DMS153 treated with DMSO at 0.1 percent for 48 hours (cell line): ENCODE measurements at regions not wholly inside any gene's neighbourhood (a gene's known extent, or its start where the extent isn't known, plus 50 kb on each side); places are given as distances from the start of the nearest gene placed in this dataset.
"Not testable (repeated sequence)": the region's sequence is repeated elsewhere in the genome, so short reads cannot be mapped to it uniquely, and the experiment has no call there.

Source experiments
- DNase-seq: peaks from one replicate; lab custom pipeline; 2025; ENCODE audit not compliant: unreplicated experiment; lab: John Stamatoyannopoulos, UW

- DNase-seq = not testable (repeated sequence)
Measured at GRCh38 chr2:10198482-10198881, 75.9 kb downstream of the RRM2 start.

DNA sequence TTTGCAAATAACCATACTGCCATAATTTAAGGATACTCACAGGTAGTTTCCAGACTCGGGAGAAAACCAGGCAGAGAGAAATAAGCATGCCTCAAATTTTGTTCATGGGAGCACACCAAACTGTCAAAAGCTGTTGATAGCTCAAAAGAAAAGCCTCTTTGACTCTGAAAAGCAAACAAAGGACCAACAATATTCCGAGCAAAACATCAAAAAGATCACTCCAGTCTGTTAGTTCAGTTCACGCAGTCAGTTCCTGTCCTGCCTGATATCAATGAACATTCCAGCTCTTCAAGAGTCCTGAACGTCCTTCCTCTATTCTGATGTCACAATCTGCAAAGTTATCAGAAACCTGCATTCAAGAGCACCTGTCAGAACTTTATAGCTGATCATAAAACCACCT lies 78.7 kb downstream of the RRM2 start:
- no peak for DNase-seq

DNA sequence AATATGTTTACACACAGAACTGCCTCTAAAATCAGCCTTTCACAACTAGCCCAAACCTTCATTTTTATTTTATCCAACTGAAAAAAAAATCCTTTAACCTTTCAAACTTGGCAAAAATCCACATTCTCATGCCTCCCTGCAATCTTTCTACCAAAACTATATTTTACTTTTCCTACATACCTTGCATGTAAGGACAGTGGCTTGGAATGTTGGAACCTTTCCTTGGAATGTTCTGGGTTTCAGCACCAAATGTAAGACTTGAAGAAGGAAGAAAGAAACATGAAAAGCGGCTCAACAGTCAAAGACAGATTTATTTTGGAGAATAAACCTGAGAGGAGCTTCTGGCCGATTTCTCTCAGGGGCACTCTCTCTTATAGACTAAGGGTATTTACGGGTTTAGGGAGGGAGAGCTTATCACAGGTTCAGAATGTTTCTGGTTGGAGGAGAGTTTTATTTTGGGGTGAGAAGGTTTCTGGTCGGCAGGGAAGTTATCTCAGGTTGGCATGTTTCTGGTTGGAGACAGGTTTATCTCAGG lies 79.7 kb downstream of the RRM2 start:
- no peak for DNase-seq

- DNase-seq = no peak
Measured at GRCh38 chr2:10204326-10205161, 82.0 kb downstream of the RRM2 start.

DNA sequence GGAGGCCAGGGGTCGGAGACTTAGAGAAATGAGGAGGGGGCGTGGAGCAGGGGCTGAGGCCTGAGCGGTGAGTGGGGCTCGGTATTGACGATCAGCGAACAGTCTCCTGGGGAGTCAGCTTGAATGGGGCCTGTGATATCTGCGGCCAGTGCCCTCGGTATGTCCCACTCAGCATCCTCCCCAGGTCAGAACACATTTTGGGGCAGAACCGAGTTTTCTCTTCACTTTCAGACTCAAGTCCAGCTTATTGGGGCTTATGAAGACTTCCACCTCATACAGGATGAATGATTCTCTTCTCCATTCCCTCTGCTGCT lies 82.6 kb downstream of the RRM2 start:
- DNase-seq = no peak

DNA sequence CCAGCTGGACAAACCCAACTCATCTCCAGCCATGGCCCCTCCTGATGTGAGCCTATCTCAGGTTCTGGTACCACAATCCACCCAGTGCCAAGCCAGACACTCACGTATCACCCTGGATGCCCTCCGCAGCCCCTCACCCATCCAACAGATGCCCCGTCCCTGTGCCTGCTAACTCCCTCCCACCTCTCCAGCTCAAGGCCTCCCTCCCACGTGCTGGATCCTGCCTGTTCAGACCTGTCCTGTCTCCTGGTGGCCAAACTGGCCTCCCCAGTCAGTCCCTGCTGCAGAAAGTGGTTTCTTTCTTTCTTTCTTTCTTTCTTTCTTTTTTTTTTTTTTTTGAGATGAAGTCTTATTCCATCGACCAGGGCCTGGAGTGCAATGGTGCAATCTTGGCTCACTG lies 86.2 kb downstream of the RRM2 start:
- no peak for DNase-seq

DNA sequence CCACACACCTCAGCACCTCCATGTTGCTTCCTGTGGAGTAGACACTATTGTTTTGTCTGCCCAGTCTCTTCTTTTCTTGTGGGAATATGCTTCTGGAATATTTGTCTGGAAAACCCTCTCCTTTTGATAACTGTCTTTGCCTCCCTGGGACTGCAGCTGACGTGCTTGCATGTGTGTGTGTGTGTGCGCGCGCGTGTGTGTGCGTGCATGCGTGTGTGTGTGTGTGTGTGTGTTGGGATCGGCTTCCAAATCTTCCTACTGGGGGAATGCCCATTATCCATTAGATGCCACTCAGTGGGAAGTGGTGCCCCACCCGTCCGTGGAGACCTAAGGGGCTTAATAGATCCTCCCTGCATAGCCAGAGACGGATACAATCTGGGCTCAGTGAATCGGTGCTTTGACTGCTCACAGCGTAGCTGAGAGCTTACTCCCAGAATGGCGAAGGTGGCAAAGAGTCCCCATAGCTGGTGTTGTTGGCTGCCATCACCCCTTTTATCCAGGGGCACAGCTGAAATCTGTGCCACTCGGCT lies 86.9 kb downstream of the RRM2 start:
- DNase-seq = no peak

GRCh38 chr2:10210336-10210735 lies 87.8 kb downstream of the RRM2 start:
- no peak for DNase-seq

GRCh38 chr2:10211844-10212422 lies 89.4 kb downstream of the RRM2 start:
- DNase-seq = no peak

GRCh38 chr2:10212827-10213226 lies 89.9 kb upstream of the HPCAL1 start:
- no peak for DNase-seq

DNA sequence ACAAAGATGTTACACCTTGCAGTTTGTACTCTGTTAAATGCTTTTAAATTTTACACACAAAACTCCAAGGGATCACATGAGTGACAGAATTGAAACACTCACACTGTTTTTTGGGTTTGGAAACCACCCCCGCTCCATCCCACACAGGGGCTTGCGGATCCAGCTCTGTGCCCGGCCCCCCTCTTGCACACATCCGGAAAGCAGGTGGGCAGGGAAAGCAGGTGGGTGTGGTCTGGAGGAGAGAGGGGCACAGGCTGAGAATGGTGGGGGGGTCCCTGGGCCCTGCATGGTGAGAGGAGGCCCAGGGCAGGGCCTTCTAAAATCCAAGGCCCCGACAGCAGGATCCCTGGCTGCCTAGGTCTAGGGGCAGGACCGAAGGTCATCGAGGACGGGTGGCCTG lies 88.5 kb upstream of the HPCAL1 start:
- no peak for DNase-seq

- DNase-seq = no peak
Measured at GRCh38 chr2:10215393-10215935, 87.2 kb upstream of the HPCAL1 start.

- no peak for DNase-seq
Measured at GRCh38 chr2:10216677-10217488, 85.8 kb upstream of the HPCAL1 start.

- DNase-seq = no peak
Measured at GRCh38 chr2:10217489-10218435, 84.9 kb upstream of the HPCAL1 start.

DNA sequence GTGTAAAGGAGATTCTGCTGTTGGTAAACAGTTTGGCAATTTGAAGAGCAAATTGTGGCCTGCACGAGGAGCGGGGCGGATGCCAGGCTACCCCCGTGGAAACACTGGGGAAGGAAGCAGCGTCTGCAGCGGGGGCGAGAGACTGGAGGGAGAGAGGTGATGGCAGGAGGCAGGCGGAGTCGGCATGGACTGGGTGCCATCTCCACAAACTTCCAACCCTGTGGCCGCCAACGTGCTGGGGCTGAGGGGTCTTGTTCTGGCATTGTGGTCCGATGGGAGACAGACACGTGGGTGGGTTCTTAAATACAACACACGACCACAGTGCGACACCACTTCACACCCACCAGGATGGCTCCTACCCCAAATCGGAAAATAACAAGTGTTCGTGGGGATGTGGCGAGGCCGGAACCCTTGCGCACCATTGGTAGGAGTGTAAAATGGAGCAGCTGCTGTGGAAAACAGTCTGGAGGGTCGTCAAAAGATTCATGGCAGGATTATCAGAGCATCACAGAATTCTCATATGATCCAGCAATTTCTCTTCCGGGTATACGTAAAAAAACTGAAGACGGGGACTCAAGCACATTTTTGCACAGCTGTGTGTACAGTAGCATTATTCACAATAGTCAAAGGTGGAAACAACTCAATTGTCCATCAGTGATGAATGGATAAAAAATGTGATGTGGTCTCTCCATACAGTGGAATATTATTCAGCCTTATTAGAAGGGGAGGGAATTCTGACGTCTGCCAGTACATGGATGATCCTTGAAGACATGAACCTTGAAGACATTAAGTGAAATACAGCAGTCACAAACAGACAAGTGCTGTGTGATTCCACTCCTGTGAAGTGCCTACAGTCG lies 82.4 kb upstream of the HPCAL1 start:
- DNase-seq = no peak

GRCh38 chr2:10220902-10221391 lies 81.8 kb upstream of the HPCAL1 start:
- no peak for DNase-seq

DNA sequence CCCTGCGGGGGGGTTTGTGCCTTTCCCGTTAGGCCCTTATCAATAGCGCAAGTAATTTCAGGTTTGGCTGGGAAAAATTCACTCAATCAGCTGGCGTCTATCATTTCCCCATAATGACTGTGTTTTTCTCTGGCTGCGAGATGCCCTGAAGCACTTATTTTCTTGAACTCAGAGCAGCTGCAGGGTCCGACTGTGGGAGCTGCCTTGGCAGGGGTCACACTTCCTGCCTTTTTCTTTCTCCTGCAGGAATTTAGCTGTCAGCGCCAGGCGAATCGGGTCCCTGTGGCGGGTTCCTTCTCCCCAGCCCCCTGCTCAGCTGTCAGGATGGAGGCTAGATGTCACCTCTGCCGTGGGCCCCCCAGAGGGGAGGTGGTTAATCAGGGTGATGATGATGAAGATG lies 81.3 kb upstream of the HPCAL1 start:
- no peak for DNase-seq

- DNase-seq = no peak
Measured at GRCh38 chr2:10221976-10222870, 80.5 kb upstream of the HPCAL1 start.
